SK-N-SH (cell line): ENCODE measurements at regions not wholly inside any gene's neighbourhood (a gene's known extent, or its start where the extent isn't known, plus 50 kb on each side); places are given as distances from the start of the nearest gene placed in this dataset.

Experiments
- CTCF ChIA-PET: fragments of 300-600, 350-600 bp; formaldehyde crosslinking; extraction: SDS; loops from one replicate; lab custom pipeline; 2021; lab: Yijun Ruan, JAX
- POLR2A ChIA-PET: fragments of 350-600 bp; sonication (Branson Sonifier 250); formaldehyde crosslinking; extraction: SDS; loops from one replicate; lab custom pipeline; 2020; ENCODE audit warnings: antibody characterized with exemption, inconsistent platforms; lab: Yijun Ruan, JAX
- DNase-seq: peaks from one replicate; pipeline ENCODE4 v3.0.0; 2012
- H2AFZ ChIP-seq: fragments of 200-600 bp; sonication (generic); 2 replicates; pipeline ENCODE4 v1.8.1; 2016; ENCODE audit warnings: antibody characterized with exemption, mild to moderate bottlenecking, low read depth
- H3F3A ChIP-seq: fragments of 200-600 bp; sonication (generic); replicated peaks from 2 replicates; pipeline ENCODE3; 2016; ENCODE audit warnings: antibody characterized with exemption, mild to moderate bottlenecking; ENCODE audit not compliant: insufficient read depth
- H3K27ac ChIP-seq, 2 experiments: fragments of 200-500 bp in 1 of 2; fragments of 200-600 bp in 1 of 2; sonication (Bioruptor generic) in 1 of 2; sonication (generic), shearing (Covaris generic) in 1 of 2; 2 replicates each; pipeline versions ENCODE4 v1.5.1 to v1.6.1; 2014 to 2016; ENCODE audit warnings: low read depth in 2 of 2, inconsistent platforms in 1 of 2, low read length in 1 of 2, mild to moderate bottlenecking in 1 of 2, mixed read lengths in 1 of 2
- H3K27me3 ChIP-seq: fragments of 200-600 bp; sonication (generic), shearing (Covaris generic); 2 replicates; pipeline ENCODE4 v1.6.1; 2016; ENCODE audit warnings: mixed run types; ENCODE audit not compliant: insufficient read depth
- H3K36me3 ChIP-seq, 2 experiments: fragments of 200-500 bp in 1 of 2; fragments of 200-600 bp in 1 of 2; sonication (Bioruptor generic) in 1 of 2; sonication (generic) in 1 of 2; replicated peaks in 1 of 2; 2 replicates each; pipeline versions ENCODE3 to v1.5.1; 2014 to 2016; ENCODE audit warnings: low read length in 1 of 2, mild to moderate bottlenecking in 1 of 2; ENCODE audit not compliant: insufficient read depth in 2 of 2, control insufficient read depth in 1 of 2
- H3K4me1 ChIP-seq, 2 experiments: fragments of 200-500 bp in 1 of 2; fragments of 200-600 bp in 1 of 2; sonication (Bioruptor generic) in 1 of 2; sonication (generic), shearing (Covaris generic) in 1 of 2; 2 replicates each; pipeline versions ENCODE4 v1.5.1 to v1.6.1; 2014 to 2016; ENCODE audit warnings: low read depth in 1 of 2, low read length in 1 of 2, mixed run types in 1 of 2; ENCODE audit not compliant: insufficient read depth in 2 of 2, control insufficient read depth in 1 of 2
- H3K4me2 ChIP-seq: fragments of 200-600 bp; sonication (generic), shearing (Covaris generic); 2 replicates; pipeline ENCODE4 v1.6.1; 2017; ENCODE audit warnings: mixed run types
- H3K4me3 ChIP-seq, 2 experiments: fragments of 200-500 bp in 1 of 2; fragments of 200-600 bp in 1 of 2; sonication (Bioruptor generic) in 1 of 2; sonication (generic), shearing (Covaris generic) in 1 of 2; 2 replicates each; pipeline versions ENCODE4 v1.5.1 to v1.8.1; 2014 to 2016; ENCODE audit warnings: low read depth in 2 of 2, inconsistent platforms in 1 of 2, low read length in 1 of 2, mild to moderate bottlenecking in 1 of 2, mixed read lengths in 1 of 2, moderate library complexity in 1 of 2
- H3K79me2 ChIP-seq: fragments of 200-600 bp; sonication (generic); 2 replicates; pipeline ENCODE4 v1.8.1; 2017; ENCODE audit warnings: mild to moderate bottlenecking; ENCODE audit not compliant: insufficient read depth
- H3K9ac ChIP-seq: fragments of 200-600 bp; sonication (generic); 2 replicates; pipeline ENCODE4 v1.6.1; 2017; ENCODE audit warnings: mixed run types
- H3K9me2 ChIP-seq: fragments of 200-600 bp; sonication (generic); 2 replicates; pipeline ENCODE4 v1.6.1; 2017; ENCODE audit warnings: mixed run types
- H3K9me3 ChIP-seq: fragments of 200-600 bp; sonication (generic); 2 replicates; pipeline ENCODE4 v1.6.1; 2017; ENCODE audit warnings: mixed run types, mild to moderate bottlenecking, moderate library complexity
- H4K20me1 ChIP-seq: fragments of 200-600 bp; sonication (generic); 2 replicates; pipeline ENCODE4 v1.6.1; 2017; ENCODE audit warnings: mild to moderate bottlenecking, mixed run types; ENCODE audit not compliant: insufficient read depth
- ELF1 ChIP-seq: IDR thresholded peaks from 2 replicates; pipeline ENCODE4 v1.4.0; 2012
- EP300 ChIP-seq, 2 experiments: IDR thresholded peaks; 2 replicates each; pipeline versions ENCODE4 v1.4.0 to v1.6.1; 2012; ENCODE audit warnings: borderline replicate concordance in 1 of 2, low read depth in 1 of 2, low read length in 1 of 2
- FOSL2 ChIP-seq: IDR thresholded peaks from 2 replicates; pipeline ENCODE4 v1.4.0; 2012; ENCODE audit warnings: low read depth, mild to moderate bottlenecking, moderate library complexity, borderline replicate concordance
- JUND ChIP-seq: IDR thresholded peaks from 2 replicates; pipeline ENCODE4 v1.4.0; 2012
- MEF2A ChIP-seq: IDR thresholded peaks from 2 replicates; pipeline ENCODE4 v1.4.0; 2012; ENCODE audit warnings: low read depth, borderline replicate concordance
- NFIC ChIP-seq: IDR thresholded peaks from 2 replicates; pipeline ENCODE4 v1.4.0; 2012; ENCODE audit warnings: borderline replicate concordance
- NRF1 ChIP-seq: IDR thresholded peaks from 2 replicates; pipeline ENCODE4 v1.6.1; 2012; ENCODE audit warnings: low read depth, mild to moderate bottlenecking, low read length
- POLR2AphosphoS5 ChIP-seq: IDR thresholded peaks from 2 replicates; pipeline ENCODE4 v1.6.1; 2012; ENCODE audit warnings: low read depth, low read length
- RCOR1 ChIP-seq: fragments of 150-350 bp; IDR thresholded peaks from 2 replicates; pipeline ENCODE4 v1.6.1; 2017; ENCODE audit warnings: antibody characterized with exemption, low read length
- REST ChIP-seq: IDR thresholded peaks from 2 replicates; pipeline ENCODE4 v1.6.1; 2012; ENCODE audit warnings: mild to moderate bottlenecking, low read depth, low read length, moderate library complexity
- RFX5 ChIP-seq: IDR thresholded peaks from 2 replicates; pipeline ENCODE4 v1.6.1; 2012; ENCODE audit warnings: mild to moderate bottlenecking, improper control_type of control experiment, low read length
- RXRA ChIP-seq: IDR thresholded peaks from 2 replicates; pipeline ENCODE4 v1.4.0; 2012; ENCODE audit warnings: low read depth, mild to moderate bottlenecking, borderline replicate concordance
- TCF12 ChIP-seq: IDR thresholded peaks from 2 replicates; pipeline ENCODE4 v1.4.0; 2012
- TEAD4 ChIP-seq: IDR thresholded peaks from 2 replicates; pipeline ENCODE4 v1.4.0; 2012; ENCODE audit warnings: mild to moderate bottlenecking, borderline replicate concordance; ENCODE audit not compliant: insufficient read depth
- USF2 ChIP-seq: fragments of 150-350 bp; IDR thresholded peaks from 2 replicates; pipeline ENCODE4 v1.6.1; 2017; ENCODE audit warnings: antibody characterized with exemption, low read length, low read depth, borderline replicate concordance
- YY1 ChIP-seq: IDR thresholded peaks from 2 replicates; pipeline ENCODE4 v1.4.0; 2012; ENCODE audit warnings: low read depth, mild to moderate bottlenecking
- TF ChIP-seq, protein P1 (sequence below): IDR thresholded peaks from 2 replicates; pipeline ENCODE4; 2012
- TF ChIP-seq, protein P2 (sequence below): fragments of 150-350 bp; IDR thresholded peaks from 2 replicates; pipeline ENCODE4 v1.6.1; 2016; ENCODE audit warnings: mild to moderate bottlenecking, low read depth, low read length
- TF ChIP-seq, protein P3 (sequence below): fragments of 200-600 bp; sonication (generic); IDR thresholded peaks from 2 replicates; pipeline ENCODE4 v1.6.1; 2017; ENCODE audit warnings: antibody characterized with exemption, mild to moderate bottlenecking, moderate library complexity
- TF ChIP-seq, protein P4 (sequence below): IDR thresholded peaks from 2 replicates; pipeline ENCODE4 v1.4.0; 2012; ENCODE audit warnings: low read depth

DNA sequence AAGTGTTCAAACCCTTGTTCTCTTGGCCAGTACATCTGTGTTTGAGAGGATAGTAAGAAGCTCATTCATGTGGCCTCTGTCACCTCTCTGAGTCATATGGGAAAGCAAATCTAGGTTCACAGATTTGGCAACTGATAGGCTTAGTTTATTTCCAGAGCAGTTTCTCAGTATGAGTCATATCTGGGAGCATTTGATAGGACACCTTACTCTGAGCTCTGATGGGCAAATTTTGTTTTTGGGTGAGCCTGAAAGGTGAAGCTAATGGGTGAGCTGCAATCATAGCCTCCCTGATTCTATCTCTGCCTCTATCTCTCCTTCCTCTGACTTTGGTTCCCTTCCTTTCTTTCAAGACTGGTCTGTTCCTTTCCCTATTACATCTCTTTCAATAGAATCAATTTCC lies 134.4 kb downstream of the S1PR1 start:
- H3K27me3 ChIP-seq, result no peaks in the 10 kb centered on the region
- no peak overlapping the region for H3K4me3 ChIP-seq
- H3K4me2 ChIP-seq, result peak overlapping the region; percentile 48; the same call in 1 of the 2 replicates
- H3F3A ChIP-seq, result peaks cover 14% of the 10 kb centered on the region
- ChIA-PET CTCF (interaction anchor here (0.8 kb wide), 1 partner anchor 13 kb away, joined by 4 read pairs; no protein-coding TSS in a partner anchor), POLR2A (no interaction called here)
- H3K9ac ChIP-seq, result no peak overlapping the region
- H3K79me2 ChIP-seq, result no peaks in the 10 kb centered on the region
- no peaks in the 10 kb centered on the region for H3K9me3 ChIP-seq
- H3K9me2 ChIP-seq, result no peaks in the 10 kb centered on the region
- DNase-seq, result no peak
- peaks cover 4 to 17% of the 10 kb centered on the region in 2 experiments; a peak in 3 of 4 replicates for H3K4me1 ChIP-seq
- TF ChIP-seq MEF2A (peak; percentile 64; the same call in 1 of the 2 replicates), TCF12 (peak; percentile 71), RXRA (peak; percentile 79), NFIC (peak; percentile 55; the same call in 1 of the 2 replicates), ELF1 (no peak), JUND (peak; percentile 75), FOSL2 (peak; percentile 83; the same call in 1 of the 2 replicates), NRF1 (no peak)
- TF ChIP-seq, protein P1, sequence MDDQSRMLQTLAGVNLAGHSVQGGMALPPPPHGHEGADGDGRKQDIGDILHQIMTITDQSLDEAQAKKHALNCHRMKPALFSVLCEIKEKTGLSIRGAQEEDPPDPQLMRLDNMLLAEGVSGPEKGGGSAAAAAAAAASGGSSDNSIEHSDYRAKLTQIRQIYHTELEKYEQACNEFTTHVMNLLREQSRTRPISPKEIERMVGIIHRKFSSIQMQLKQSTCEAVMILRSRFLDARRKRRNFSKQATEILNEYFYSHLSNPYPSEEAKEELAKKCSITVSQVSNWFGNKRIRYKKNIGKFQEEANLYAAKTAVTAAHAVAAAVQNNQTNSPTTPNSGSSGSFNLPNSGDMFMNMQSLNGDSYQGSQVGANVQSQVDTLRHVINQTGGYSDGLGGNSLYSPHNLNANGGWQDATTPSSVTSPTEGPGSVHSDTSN, result peak; percentile 36; the same call in 1 of the 2 replicates
- TF ChIP-seq, all 33 proteins: peak for 7
- Histone ChIP-seq H3K27ac (peak overlapping the region in 1 of 2 experiments; percentile 70; a peak in 2 of 4 replicates), H2AFZ (no peak overlapping the region), H4K20me1 (no peaks in the 10 kb centered on the region), H3K36me3 (no peaks in the 10 kb centered on the region)

GRCh38 chr1:101373570-101373969 lies 136.8 kb downstream of the S1PR1 start:
- CTCF ChIA-PET, result no interaction called here
- DNase-seq, result no peak
- no peaks in the 10 kb centered on the region for H3K27me3 ChIP-seq
- H4K20me1 ChIP-seq, result no peaks in the 10 kb centered on the region
- H3K79me2 ChIP-seq, result no peaks in the 10 kb centered on the region
- no peak overlapping the region for H3K9ac ChIP-seq
- no peaks in the 10 kb centered on the region for H3K9me2 ChIP-seq
- no peaks in the 10 kb centered on the region for H3K9me3 ChIP-seq
- no peak overlapping the region for H3K4me3 ChIP-seq
- H3K36me3 ChIP-seq, result no peaks in the 10 kb centered on the region
- peaks cover 4 to 13% of the 10 kb centered on the region in 2 experiments; a peak in 1 of 4 replicates for H3K4me1 ChIP-seq
- H2AFZ ChIP-seq, result no peak overlapping the region
- H3K27ac ChIP-seq, result no peak overlapping the region
- no peak overlapping the region for H3K4me2 ChIP-seq
- POLR2A ChIA-PET, result no interaction called here
- peaks cover 6% of the 10 kb centered on the region for H3F3A ChIP-seq
- TF ChIP-seq YY1 (no peak), NRF1 (no peak), REST (no peak), POLR2AphosphoS5 (no peak), USF2 (no peak), NFIC (no peak), RCOR1 (no peak), TEAD4 (no peak), RFX5 (no peak), EP300 (IDR thresholded peaks at IDR 0.05; ENCODE audit: borderline replicate concordance in 1 of 2, low read depth in 1 of 2, low read length in 1 of 2) (no peak)
- TF ChIP-seq, protein P2, sequence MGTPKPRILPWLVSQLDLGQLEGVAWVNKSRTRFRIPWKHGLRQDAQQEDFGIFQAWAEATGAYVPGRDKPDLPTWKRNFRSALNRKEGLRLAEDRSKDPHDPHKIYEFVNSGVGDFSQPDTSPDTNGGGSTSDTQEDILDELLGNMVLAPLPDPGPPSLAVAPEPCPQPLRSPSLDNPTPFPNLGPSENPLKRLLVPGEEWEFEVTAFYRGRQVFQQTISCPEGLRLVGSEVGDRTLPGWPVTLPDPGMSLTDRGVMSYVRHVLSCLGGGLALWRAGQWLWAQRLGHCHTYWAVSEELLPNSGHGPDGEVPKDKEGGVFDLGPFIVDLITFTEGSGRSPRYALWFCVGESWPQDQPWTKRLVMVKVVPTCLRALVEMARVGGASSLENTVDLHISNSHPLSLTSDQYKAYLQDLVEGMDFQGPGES, result no peak
- TF ChIP-seq, protein P3, sequence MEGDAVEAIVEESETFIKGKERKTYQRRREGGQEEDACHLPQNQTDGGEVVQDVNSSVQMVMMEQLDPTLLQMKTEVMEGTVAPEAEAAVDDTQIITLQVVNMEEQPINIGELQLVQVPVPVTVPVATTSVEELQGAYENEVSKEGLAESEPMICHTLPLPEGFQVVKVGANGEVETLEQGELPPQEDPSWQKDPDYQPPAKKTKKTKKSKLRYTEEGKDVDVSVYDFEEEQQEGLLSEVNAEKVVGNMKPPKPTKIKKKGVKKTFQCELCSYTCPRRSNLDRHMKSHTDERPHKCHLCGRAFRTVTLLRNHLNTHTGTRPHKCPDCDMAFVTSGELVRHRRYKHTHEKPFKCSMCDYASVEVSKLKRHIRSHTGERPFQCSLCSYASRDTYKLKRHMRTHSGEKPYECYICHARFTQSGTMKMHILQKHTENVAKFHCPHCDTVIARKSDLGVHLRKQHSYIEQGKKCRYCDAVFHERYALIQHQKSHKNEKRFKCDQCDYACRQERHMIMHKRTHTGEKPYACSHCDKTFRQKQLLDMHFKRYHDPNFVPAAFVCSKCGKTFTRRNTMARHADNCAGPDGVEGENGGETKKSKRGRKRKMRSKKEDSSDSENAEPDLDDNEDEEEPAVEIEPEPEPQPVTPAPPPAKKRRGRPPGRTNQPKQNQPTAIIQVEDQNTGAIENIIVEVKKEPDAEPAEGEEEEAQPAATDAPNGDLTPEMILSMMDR, result no peak
- TF ChIP-seq, protein P4, sequence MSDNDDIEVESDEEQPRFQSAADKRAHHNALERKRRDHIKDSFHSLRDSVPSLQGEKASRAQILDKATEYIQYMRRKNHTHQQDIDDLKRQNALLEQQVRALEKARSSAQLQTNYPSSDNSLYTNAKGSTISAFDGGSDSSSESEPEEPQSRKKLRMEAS, result no peak
